Hypothalamus (tissue), 51 donors: ENCODE measurements at regions not wholly inside any gene's neighbourhood (a gene's known extent, or its start where the extent isn't known, plus 50 kb on each side); places are given as distances from the start of the nearest gene placed in this dataset.

Source experiments
- DNase-seq, 51 donors: peaks; one replicate each; lab custom pipeline; 2025; lab: John Stamatoyannopoulos, UW

DNA sequence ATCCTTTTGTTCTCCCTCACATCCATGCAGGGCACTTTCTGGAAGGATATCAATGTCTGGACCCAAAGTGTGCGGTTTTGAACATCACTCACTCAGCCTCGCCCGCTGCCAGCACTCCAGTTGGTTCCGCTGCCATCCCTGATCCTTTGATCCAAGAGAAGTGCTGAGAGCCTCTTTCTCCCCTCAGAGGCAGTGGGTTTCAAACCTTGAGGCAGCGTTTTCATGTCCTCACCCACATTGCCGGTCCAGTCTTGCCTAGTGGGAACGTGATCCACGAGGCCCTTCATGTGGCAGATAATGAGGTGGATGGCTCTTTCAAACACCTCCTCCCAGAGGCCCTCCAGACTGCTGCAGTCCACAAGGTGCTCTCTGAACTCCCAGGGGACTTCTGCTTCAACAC lies 122.2 kb downstream of the ACTL8 start:
- no peak for DNase-seq

DNA sequence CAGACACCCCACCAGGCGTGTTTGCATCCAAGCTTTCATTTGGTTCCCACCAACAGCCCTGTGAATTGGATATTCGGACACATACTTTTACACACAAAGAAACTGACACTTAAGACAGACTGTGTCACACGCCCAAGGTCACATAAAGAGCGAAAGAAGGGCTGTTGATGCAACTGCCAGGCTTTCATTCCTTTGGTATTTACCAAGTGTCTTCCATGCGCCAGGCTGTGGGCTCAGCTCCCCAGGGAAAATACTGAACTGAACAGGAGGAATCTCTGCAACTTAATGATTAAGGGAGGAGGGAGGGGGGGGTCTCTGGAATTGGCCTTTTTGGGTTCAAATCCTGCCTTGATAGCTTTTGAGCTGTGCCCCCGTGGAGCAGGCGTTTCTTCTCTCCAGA lies 122.8 kb downstream of the ACTL8 start:
- no peak for DNase-seq

DNA sequence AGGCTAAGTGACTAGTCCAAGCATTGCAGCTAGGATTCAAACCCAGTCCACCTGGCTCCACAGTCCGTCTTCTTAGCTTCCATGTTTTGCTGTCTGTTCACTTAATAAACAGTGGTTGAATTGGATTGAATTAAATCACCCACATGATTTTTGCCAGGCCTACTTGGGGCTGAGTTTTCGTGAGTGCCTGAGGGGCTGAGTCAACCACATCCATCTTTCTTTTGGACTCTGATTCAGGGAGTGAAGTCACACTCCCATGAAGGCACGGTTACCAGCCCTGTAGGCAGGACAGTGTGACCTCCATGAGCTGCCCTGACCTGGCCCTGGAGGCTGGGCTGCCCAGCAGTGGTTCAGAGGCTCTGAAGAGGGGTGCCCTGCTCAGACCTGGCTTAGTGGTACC lies 123.7 kb downstream of the ACTL8 start:
- no peak for DNase-seq

DNA sequence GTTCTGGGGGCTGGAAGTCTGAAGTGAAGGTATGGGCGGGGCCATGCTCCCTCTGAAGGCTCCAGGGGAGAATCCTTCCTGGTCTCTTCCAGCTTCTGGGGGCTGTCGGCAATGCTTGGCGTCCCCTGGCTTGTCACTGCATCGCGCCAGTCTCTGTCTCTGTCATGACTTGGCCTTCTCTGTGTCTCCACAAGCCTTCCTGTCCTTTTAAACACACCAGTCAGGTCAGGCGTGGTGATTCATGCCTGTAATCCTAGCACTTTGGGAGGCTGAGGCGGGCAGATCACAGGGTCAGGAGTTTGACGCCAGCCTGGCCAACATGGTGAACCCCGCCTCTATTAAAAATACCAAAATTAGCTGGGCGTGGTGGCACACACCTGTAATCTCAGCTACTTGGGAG lies 125.3 kb downstream of the ACTL8 start:
- no peak for DNase-seq

DNA sequence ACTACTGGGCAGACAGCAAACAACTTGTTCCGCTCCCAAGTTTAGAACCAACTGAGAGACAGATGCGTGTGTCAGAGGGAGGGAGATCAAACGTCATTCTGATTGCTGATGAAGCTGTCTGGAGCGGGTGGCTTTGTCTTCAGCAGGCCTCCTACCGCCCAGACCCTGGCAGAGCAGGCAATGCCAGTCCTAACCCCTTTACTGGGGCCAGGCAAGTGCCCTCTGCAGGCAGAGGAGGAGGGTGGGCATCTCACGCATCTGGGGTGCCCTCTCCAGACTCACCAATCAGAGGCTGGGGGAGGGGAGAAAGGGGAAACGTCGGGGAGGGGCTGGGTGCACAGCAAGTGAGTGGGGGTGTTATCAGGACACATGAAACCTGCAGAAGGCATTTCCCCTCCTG lies 126.6 kb downstream of the ACTL8 start:
- no peak for DNase-seq

DNA sequence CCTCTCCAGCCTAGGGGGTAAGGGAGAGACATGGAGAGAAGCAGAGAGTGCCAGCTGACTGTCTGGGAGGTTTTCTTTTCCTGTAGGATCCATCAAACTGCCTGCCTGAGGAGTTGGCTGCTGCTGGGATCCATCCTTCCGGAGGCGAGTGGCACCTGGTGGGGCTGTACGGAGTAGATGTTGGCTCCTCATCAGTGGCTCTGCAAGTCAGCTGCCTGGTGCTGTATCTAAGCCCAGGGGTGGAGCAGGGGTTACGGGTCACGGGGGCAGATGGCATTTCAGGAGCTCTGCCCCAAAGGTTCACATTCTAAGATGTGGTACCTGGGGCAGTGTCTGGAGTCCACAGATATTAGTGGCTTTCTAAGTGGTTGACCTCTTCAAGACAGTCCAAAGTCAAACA lies 128.0 kb downstream of the ACTL8 start:
- DNase-seq = no peak

DNA sequence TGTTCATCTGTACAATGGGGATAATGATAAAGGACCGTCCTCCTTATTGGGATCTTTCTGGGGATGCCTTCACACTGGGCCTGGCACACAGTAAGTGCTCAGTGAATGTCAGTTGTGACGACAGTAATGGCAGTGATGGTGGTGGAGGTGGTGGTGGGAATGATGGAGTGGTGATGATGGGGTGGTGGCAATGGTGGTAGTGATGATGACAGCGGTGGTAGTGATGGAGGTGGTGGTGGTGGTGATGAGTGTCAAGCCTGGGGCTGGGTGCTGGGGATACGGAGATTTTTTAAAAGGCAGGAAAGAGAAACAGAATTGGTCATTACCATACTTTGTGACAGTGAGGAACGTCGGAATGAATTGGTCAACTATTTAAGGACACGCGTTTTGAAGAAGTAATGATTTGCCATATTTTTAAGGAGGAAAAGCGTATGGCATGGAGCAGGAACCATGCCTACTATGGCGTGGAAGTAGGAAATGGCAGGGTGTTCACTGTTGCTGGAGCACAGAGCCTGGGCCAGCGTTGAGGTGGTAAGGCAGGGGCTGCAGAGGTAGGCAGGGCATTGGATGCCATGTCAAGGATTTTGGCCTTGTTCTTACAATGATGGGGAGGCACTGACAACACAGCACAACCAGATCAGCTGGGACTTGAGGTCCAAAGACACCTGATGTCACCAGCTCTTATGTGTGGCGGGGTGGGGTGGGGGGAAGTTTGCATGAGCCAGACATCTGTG lies 128.7 kb downstream of the ACTL8 start:
- no peak for DNase-seq

DNA sequence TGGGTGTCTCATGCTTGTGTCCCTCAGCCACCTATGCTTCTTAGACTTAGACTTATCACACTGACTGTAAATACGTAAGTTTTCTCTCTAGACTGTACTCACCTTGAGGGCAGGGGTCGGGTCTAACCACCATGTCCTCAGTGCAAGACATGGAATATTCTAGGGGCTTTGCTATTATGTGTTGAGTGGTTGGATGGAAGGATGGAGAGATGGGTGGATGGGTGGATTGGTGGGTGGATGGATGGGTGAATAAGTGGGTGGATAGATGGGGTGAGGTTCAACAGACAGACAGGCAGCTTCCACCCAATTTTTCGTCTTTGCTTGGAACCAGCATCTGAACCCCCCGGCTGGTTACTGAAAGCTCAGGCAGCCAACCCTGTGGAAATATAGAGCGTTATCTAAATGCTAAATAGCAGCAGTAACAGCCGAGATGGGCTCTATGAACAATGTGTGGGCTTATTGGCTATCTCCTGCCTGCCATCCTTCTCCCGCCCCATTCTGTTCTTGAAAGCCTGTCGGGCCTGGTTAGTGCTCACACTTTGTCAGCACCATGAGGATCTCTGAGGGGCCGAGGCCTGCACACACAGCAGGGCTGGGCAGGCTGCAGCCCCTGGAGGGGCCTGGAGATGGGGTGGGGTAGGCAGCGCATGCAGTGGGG lies 130.7 kb downstream of the ACTL8 start:
- no peak for DNase-seq

DNA sequence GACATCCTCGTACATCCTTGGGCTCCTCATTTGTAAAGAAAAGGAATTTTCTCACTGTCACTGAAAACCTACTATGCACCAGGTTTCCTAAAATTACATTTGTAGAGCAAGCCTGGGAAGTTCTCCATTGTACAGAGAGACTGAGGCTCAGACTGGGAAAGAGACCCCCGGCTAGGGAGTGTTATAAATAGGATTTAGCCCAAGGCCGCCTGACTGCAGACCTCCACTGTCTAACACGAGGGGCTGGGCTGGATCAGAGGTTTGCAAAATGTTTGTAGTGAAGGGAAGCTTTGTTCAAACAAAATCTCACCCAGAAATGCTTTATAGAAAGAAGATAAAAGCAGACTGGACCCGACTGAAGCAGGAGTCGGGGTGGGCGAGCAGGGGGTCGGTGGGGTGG lies 131.3 kb downstream of the ACTL8 start:
- no peak for DNase-seq

DNA sequence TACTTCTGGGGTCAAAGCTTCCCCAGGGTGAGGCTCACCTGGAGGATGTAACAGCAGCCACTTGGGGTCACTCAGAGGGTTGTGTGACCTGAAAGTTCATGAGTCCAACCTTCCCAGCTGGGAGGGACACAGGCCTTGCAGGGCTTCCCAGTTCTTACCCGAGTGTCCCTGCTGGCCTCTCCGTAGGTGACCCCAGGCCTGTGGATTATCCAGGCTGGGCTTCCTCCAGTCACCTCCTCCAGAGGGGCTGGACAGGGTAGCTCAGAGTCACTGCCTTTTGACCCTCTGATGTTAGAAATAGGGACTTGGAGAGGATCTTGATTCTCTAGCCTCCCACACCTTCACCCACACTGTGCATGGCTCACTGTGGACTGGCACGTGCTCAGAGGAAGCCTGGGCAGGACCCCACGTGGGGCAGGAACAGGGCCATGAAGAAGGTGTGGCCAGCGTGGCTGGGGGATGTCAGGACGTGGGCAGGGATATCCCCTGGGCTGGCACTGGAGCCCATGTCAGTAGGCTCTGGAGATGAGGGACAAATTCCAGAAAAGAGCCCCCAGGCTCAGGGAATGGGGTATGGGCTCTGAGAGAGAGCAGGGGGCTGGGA lies 131.8 kb downstream of the ACTL8 start:
- DNase-seq = no peak

DNA sequence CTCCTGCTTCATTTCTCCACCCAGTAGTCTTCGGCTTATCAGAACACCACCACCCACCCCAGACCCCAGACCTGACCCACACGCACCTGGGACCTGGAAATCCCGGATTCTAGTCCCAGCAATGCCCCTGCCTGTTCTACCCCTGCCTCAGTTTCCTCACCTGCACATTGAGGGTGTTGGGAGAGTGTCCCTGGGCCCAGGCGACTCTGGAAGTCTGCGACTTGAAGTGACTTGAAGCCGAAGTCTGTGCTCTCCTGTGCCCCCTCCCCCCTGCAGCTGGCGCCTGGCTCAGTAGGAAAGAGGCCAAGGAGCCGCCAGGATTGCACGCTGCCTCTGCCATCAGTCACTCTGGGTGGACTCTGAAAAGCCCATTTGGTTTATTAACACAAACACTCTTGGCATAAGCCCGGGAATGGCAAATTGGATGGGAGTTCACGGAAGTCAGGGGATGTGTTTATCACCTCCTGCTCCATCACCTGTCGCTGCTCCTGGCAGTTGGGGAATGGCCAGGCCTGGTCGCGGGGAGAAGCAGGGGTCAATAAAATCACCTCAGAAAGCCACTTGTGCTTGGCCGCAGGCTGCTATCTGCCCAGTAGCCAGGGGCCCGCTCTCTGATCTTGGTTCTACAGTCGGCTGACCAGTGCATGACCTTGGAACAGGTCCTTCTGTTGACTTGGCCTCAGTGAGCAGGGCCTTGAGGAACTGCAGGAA lies 132.7 kb downstream of the ACTL8 start:
- DNase-seq = no peak

DNA sequence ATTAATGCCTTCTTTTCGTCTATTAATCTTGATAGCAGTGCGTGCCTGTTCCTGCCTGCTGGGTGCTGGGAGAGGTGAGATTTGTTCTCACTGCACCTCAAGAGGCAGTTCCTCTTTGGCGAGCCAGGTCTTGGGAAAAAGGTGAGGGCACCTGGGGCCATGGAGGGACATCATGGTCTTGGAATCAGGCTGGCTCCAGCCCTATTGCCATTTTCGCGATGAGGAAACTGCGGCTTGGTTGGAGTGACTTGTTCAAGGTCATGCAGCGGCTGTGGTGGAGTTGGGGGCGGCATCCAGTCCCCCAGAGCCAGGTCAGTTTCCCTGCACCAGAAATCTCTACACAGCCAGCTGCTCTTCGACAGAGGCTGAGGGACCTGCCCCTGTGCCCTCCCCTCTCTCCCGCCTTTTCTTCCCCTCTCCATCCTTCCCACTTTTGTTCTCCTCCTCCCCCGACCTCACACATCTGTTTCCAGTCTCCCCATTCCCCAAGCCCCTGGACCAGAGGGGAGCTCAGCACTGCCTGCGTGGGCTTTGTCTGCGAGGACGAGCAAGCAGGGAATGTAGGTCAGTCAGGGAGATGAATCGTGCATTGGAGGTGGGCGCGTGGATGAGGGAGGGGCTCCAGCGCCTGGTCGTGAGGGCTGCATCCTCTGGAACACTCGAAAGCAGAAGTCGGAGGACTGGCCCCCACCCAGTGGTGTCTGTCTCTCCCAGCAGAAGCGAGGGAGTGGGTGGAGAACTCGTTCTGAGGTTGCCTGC lies 135.1 kb downstream of the ACTL8 start:
- peak in 1 of 51 donors; percentile 29 for DNase-seq

DNA sequence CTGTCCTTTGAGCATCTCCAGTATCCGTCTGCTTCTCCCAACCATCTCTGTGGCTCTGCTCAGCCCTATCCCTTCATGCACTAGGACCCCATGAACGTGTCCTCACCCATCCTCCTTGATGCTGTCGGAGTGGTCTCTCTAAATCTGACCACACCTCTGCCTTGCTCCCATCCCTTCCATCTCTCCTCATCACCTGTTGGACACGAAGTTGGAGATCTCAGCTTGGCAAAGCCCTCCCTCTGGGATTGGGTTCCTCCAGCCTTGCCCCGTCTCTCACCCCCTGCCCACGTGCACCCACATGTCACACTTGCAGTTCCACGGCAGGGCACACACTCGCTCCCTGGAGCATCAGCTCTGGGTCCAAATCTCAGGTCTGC lies 135.7 kb downstream of the ACTL8 start:
- no peak for DNase-seq

DNA sequence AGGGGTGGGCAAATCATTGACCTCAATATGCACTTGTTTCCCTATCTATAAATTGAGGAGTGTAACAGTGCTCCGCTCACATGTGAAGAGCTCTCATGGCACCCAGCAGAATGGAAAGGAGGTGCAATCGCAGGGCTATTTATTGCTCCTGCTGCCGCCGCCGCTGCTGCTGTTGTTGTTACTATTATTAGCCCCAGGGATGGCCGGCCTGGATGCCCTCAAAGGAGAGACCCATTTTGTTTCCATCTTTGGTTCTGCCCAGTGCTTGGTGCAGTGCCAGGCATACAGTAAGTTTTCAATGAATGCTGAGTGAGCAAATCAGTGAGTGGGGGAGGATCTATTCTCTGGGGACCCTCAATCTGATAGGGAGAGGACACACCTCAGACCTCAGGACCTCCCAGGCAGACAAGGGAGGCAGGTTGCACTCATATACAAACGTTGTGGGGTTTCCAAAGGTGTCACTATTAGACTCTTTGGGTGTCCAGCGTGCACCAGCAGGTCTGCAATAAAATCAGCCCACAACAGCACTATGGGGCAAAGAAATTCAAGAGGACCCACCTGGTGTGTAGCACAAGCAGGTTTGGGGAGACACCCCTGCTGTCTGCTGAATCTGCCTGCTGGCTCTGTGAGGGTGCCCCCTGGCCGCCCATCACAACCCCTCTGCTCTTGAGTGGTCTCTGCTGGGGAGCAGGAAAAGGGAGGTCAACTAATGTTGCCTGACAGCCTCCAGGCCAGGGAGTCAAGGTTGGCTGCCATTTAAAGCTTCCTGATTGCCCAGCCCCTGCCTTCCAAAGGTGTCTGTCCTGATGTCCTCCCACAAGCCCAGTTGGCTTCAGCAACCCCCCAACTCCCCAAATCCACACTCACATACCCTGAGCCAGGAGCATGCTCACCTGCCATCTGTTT lies 136.3 kb downstream of the ACTL8 start:
- no peak for DNase-seq

DNA sequence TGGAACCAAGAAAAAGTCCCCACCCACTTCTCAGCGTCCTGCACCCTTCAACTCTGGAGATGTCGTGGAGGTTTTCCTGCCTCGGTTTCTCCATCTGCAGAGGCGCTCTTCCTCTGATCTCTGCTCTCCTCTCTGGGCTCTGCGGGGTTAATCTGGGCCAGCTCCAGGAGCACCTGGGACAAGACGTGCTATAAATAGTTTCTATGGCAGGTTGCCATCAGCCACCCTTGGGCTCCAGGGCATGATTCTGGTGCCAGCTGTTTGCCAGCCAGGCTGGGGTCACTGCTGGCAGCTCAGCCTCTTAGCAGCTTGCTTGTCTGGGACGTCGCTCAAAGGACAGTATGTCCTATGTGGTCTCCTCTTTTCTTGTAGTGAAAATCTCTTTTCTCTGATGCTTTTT lies 137.1 kb downstream of the ACTL8 start:
- DNase-seq = no peak

DNA sequence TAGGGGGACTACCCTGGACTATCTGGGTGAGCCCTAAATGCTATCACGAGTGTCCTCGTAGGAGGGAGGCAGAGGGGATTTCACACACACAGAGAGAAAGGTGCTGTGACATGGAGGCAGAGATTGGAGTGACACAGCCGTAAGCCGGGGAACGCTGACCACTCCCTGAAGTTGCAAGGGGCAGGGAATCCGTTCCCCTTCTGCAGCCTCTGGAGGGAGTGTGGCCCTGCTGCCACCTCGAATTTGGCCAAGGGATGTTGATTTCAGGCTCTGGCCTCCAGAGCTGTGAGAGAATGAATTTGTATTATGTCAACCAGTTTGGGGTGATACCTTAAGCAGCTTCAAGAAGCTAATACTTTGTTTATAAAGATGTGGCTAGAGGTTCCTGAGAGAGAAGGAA lies 137.7 kb downstream of the ACTL8 start:
- no peak for DNase-seq

DNA sequence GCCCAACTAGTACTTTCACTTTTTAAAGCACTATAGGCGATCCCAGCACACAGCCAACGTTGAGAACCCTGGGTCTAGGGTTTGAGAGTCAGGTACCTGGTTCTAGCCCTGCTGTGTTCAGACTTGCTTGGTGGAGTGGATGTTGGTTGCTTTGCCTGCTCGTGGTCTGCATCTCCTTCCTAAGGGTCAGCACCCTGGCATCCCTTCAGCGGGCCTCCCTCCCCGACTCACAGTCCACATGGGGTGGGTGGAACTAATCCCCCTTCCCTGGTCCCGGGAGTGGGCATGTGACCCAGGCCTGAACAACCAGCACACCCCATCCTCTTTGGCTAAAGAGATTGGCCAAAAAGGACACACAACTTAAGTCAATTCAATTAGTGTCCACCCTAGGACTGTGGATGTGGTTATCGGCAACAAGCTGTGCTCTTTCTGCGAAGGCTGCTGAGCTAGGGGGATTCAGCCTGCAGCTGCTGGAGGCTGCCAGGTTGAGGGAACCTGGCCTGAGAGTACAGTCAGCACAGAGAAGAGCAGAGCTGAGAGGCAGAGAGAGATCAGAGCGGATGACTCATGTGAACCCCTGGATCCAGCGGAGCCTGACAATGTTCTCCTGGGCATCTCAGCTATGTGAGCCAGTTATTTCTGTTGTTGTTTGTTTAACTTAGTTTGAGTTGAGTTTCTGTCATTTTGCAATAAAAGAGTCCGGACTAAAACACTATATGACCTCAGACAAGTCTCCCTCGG lies 138.9 kb downstream of the ACTL8 start:
- no peak for DNase-seq

DNA sequence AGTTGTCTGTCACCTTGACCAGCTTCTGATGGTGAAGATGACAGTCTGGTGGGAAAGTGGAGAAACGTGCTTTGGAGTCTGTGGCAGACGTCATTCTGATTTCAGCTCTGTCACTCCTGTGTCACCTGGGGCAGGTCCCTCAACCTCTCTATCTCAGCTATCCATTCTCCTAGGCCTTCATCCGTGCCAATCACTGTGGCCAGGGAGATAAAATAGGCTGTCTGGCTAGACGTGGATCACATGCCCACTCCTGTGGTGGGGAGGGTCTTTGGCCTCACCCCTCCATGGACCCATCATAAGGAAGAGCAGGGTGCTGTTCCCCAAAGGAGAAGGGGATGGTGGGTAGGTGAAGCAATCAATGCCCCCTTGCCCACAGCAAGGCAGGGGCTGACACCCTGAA lies 140.3 kb downstream of the ACTL8 start:
- DNase-seq = no peak

DNA sequence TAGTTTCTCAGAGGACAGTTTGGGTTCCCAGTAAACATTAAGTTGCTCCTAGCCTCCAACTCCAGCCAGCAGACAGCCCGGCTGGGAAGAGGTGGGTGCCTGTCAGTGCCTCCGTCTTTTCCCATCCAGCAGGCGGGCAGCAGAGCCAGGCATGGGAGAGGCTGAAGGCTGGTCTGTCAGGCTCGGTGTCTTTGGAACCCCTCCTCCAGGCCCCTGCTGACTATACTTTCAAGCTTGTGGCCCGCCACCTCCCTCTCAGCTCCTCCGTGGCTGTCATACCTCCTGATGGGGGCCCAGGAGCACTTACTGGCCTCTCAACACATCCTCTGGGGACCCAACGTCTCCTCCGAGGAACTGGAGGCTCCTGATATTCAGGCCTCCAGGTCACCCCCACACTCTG lies 140.9 kb downstream of the ACTL8 start:
- DNase-seq = no peak
